GM18907 (cell line): ENCODE measurements at regions not wholly inside any gene's neighbourhood (a gene's known extent, or its start where the extent isn't known, plus 50 kb on each side); places are given as distances from the start of the nearest gene placed in this dataset.
"Not testable (repeated sequence)": the region's sequence is repeated elsewhere in the genome, so short reads cannot be mapped to it uniquely, and the experiment has no call there.

Experiments used
- ATAC-seq: cut with Tn5 transposase; IDR thresholded peaks from one replicate; pipeline ENCODE4 v1.9.1; 2021; ENCODE audit warnings: mild to moderate bottlenecking, moderate library complexity; ENCODE audit not compliant: unreplicated experiment

- ATAC-seq: not testable (repeated sequence)
Observed at GRCh38 chr5:112026879-112027278, 269.9 kb upstream of the NREP start.

- ATAC-seq: peak; percentile 91
Observed at GRCh38 chr5:112025757-112026156, 268.8 kb upstream of the NREP start.

GRCh38 chr5:112024769-112025168 lies 267.8 kb upstream of the NREP start:
- ATAC-seq: no peak

- no peak for ATAC-seq
Observed at GRCh38 chr5:112024221-112024620, 267.2 kb upstream of the NREP start.

GRCh38 chr5:112023766-112024165 lies 266.8 kb upstream of the NREP start:
- no peak for ATAC-seq

GRCh38 chr5:112018846-112019245 lies 261.9 kb upstream of the NREP start:
- ATAC-seq: no peak

GRCh38 chr5:112016980-112017379 lies 260.0 kb upstream of the NREP start:
- no peak for ATAC-seq

GRCh38 chr5:112014783-112015395 lies 257.9 kb upstream of the NREP start:
- no peak for ATAC-seq

- no peak for ATAC-seq
Observed at GRCh38 chr5:112013660-112014059, 256.7 kb upstream of the NREP start.

GRCh38 chr5:112012104-112012503 lies 255.1 kb upstream of the NREP start:
- ATAC-seq: no peak

- ATAC-seq: no peak
Observed at GRCh38 chr5:112010475-112010874, 253.5 kb upstream of the NREP start.

GRCh38 chr5:112006721-112007120 lies 249.7 kb upstream of the NREP start:
- no peak for ATAC-seq

GRCh38 chr5:112005623-112005930 lies 248.6 kb upstream of the NREP start:
- no peak for ATAC-seq

- peak; percentile 89 for ATAC-seq
Observed at GRCh38 chr5:112004867-112005622, 248.1 kb upstream of the NREP start.

- no peak for ATAC-seq
Observed at GRCh38 chr5:112002376-112002775, 245.4 kb upstream of the NREP start.

GRCh38 chr5:111999286-111999685 lies 242.3 kb upstream of the NREP start:
- ATAC-seq: no peak

- no peak for ATAC-seq
Observed at GRCh38 chr5:111998871-111999270, 241.9 kb upstream of the NREP start.

GRCh38 chr5:111997711-111998110 lies 240.7 kb upstream of the NREP start:
- no peak for ATAC-seq

GRCh38 chr5:111997308-111997707 lies 240.3 kb upstream of the NREP start:
- no peak for ATAC-seq

GRCh38 chr5:111996574-111996973 lies 239.6 kb upstream of the NREP start:
- no peak for ATAC-seq

- no peak for ATAC-seq
Observed at GRCh38 chr5:111995701-111996100, 238.7 kb upstream of the NREP start.

- no peak for ATAC-seq
Observed at GRCh38 chr5:111993242-111993641, 236.2 kb upstream of the NREP start.

- ATAC-seq: peak; percentile 58
Observed at GRCh38 chr5:111984044-111984443, 227.1 kb upstream of the NREP start.
